ENCODE measurements at regions not wholly inside any gene's neighbourhood (a gene's known extent, or its start where the extent isn't known, plus 50 kb on each side); places are given as distances from the start of the nearest gene placed in this dataset.

GRCh38 chr3:135324301-135324700, 529.2 kb downstream of the EPHB1 start:
- BruUV-seq (replicated peaks): no TSS peak
- Histone ChIP-seq H3K14ac (replicated peaks; ENCODE audit: low read depth, low read length) (no peak overlapping the region), H3K4me1 (ENCODE audit: control insufficient read depth, insufficient read depth, low read length) (no peaks in the 10 kb centered on the region), H3K9ac (ENCODE audit: low read depth, low read length) (no peak overlapping the region), H2AK5ac (ENCODE audit: low read depth, low read length) (no peak overlapping the region), H3K4me2 (ENCODE audit: low read depth, low read length) (no peak overlapping the region), H3K18ac (ENCODE audit: low read depth, low read length) (no peak overlapping the region), H3K9me1 (ENCODE audit: insufficient read depth, low read length) (no peaks in the 10 kb centered on the region), H3K79me1 (ENCODE audit: low read depth in 1 of 2, low read length in 2 of 2) (no peaks in the 10 kb centered on the region), H2AK9ac (replicated peaks; ENCODE audit: low read depth, low read length, poor library complexity) (no peak overlapping the region), H4K20me1 (ENCODE audit: insufficient read depth, low read length) (no peaks in the 10 kb centered on the region), H3K23ac (ENCODE audit: low read depth, low read length) (no peak overlapping the region), H2BK5ac (ENCODE audit: low read depth, low read length, poor library complexity, severe bottlenecking) (no peak overlapping the region), H3K27me3 (ENCODE audit: control insufficient read depth, insufficient read depth, low read length) (no peaks in the 10 kb centered on the region), H3K4me3 (ENCODE audit: insufficient read depth, low read depth, low read length) (no peak overlapping the region), H2BK20ac (ENCODE audit: low read depth, low read length) (no peak overlapping the region), H3K36me3 (ENCODE audit: control insufficient read depth, insufficient read depth, low read length) (no peaks in the 10 kb centered on the region), H4K8ac (ENCODE audit: low read depth in 2 of 2, low read length in 2 of 2) (no peak overlapping the region), H4K91ac (ENCODE audit: insufficient read depth, low read depth, low read length) (no peak overlapping the region), H2BK15ac (ENCODE audit: low read depth, low read length) (no peak overlapping the region), H4K5ac (ENCODE audit: low read depth, low read length) (no peak overlapping the region), H2AFZ (replicated peaks; ENCODE audit: low read length, poor library complexity) (no peak overlapping the region), H3K9me3 (ENCODE audit: control insufficient read depth, insufficient read depth, low read length) (peaks cover 18% of the 10 kb centered on the region), H3K4ac (ENCODE audit: low read depth, low read length) (no peak overlapping the region), H3K56ac (ENCODE audit: extremely low read depth, insufficient read depth, low read length) (no peak overlapping the region), H3K27ac (ENCODE audit: insufficient read depth, low read length) (no peak overlapping the region), H2BK120ac (ENCODE audit: low read depth, low read length) (no peak overlapping the region)
- DNase-seq (no peak), ATAC-seq (ENCODE audit: low read depth) (no peak)
- TF ChIP-seq CTCF (conservative IDR thresholded peaks at IDR 0.05; ENCODE audit: low read depth, low read length): no peak
- TF ChIP-seq MXI1 (IDR thresholded peaks at IDR 0.05; ENCODE audit: borderline replicate concordance, low read depth, low read length): no peak
- no peak for TF ChIP-seq CEBPB (IDR thresholded peaks at IDR 0.05; ENCODE audit: low read depth, low read length)
- TF ChIP-seq SMC3 (IDR thresholded peaks at IDR 0.05; ENCODE audit: low read depth, low read length): no peak
- no peak for TF ChIP-seq FOS (IDR thresholded peaks at IDR 0.05; ENCODE audit: low read depth, low read length)
- no peak for TF ChIP-seq MAZ (IDR thresholded peaks at IDR 0.05; ENCODE audit: borderline replicate concordance, low read depth, low read length)
- TF ChIP-seq BHLHE40 (IDR thresholded peaks at IDR 0.05; ENCODE audit: low read depth, low read length): no peak
- no peak for TF ChIP-seq USF2 (IDR thresholded peaks at IDR 0.05; ENCODE audit: low read depth, low read length)
- dilution Hi-C loops (cut with HindIII; ENCODE audit: low sequenced_read_pairs, unreplicated experiment): no loop called here
- in situ Hi-C loops (cut with MboI; ENCODE audit: low sequenced_read_pairs): no loop called here
- ChIA-PET POLR2A (ENCODE audit: unreplicated experiment) (no interaction called here), CTCF (no interaction called here)
- intact Hi-C loops (cut with micrococcal nuclease): no loop called here
- 20% methylated on average over 1 of the region's 5 CpGs; no CpG with 5 or more reads in 1 of the 2 experiments for WGBS, 2 experiments (ENCODE audit: extremely low coverage in 2 of 2, insufficient read length in 1 of 2)
